ENCODE measurements at regions not wholly inside any gene's neighbourhood (a gene's known extent, or its start where the extent isn't known, plus 50 kb on each side); places are given as distances from the start of the nearest gene placed in this dataset.

- H3K27ac ChIP-seq (ENCODE audit: extremely low read length, insufficient read depth, low read length) = no peak overlapping the region
- no peaks in the 10 kb centered on the region for H3K36me3 ChIP-seq (replicated peaks in 1 of 2; ENCODE audit: control insufficient read depth in 1 of 2, insufficient read depth in 2 of 2, low read length in 2 of 2)
- TF ChIP-seq SOX5 (CRISPR knock-in tag; IDR thresholded peaks at IDR 0.05; ENCODE audit: borderline replicate concordance) (no peak), ZFP36L1 (CRISPR knock-in tag; IDR thresholded peaks at IDR 0.05) (no peak), HOXA3 (CRISPR knock-in tag; IDR thresholded peaks at IDR 0.05) (no peak), BORCS8-MEF2B (CRISPR knock-in tag; IDR thresholded peaks at IDR 0.05) (no peak), SP1 (IDR thresholded peaks at IDR 0.05) (no peak), SP1 (CRISPR knock-in tag; IDR thresholded peaks at IDR 0.05) (no peak), ZKSCAN5 (CRISPR knock-in tag; IDR thresholded peaks at IDR 0.05) (no peak), EHMT2 (IDR thresholded peaks at IDR 0.05; ENCODE audit: borderline replicate concordance, low read depth, low read length) (no peak), ZSCAN31 (CRISPR knock-in tag; IDR thresholded peaks at IDR 0.05; ENCODE audit: low read depth) (no peak), GMEB1 (CRISPR knock-in tag; IDR thresholded peaks at IDR 0.05; ENCODE audit: borderline replicate concordance) (no peak), ZNF432 (CRISPR knock-in tag; IDR thresholded peaks at IDR 0.05; ENCODE audit: borderline replicate concordance) (no peak), JUNB (CRISPR knock-in tag; IDR thresholded peaks at IDR 0.05; ENCODE audit: borderline replicate concordance) (no peak), ZNF83 (CRISPR knock-in tag; IDR thresholded peaks at IDR 0.05; ENCODE audit: borderline replicate concordance) (no peak), HOXA5 (CRISPR knock-in tag; IDR thresholded peaks at IDR 0.05) (no peak), HCFC1 (IDR thresholded peaks at IDR 0.05; ENCODE audit: low read depth, low read length) (no peak)
- 19% methylated on average over 2 of the region's 2 CpGs for WGBS (ENCODE audit: low lambda C conversion rate)
- POLR2A ChIA-PET = no interaction called here
- FAIRE-seq = no peak
- no peaks in the 10 kb centered on the region for H3K27me3 ChIP-seq (ENCODE audit: control insufficient read depth in 1 of 2, insufficient read depth in 2 of 2, low read length in 2 of 2)
- no peaks in the 10 kb centered on the region for H3K9me3 ChIP-seq (ENCODE audit: low read length)
- H3K9ac ChIP-seq (ENCODE audit: insufficient read depth, low read depth, low read length) = no peak overlapping the region
- CTCF ChIA-PET (ENCODE audit: low intra/inter-chr PET ratio, low total read pairs) = no interaction called here
- H3K4me1 ChIP-seq (ENCODE audit: insufficient read depth, low read length) = peaks cover 6% of the 10 kb centered on the region; the same call in 1 of the 2 replicates
- DNase-seq (ENCODE audit: low spot score) = no peak
- intact Hi-C loops (cut with micrococcal nuclease; ENCODE audit: unreplicated experiment) (no loop called here), in situ Hi-C loops (cut with HindIII; ENCODE audit: extremely low pct_ligation_motif_present, low pct_unique_long_range_greater_than_20kb) (no loop called here)
- BruUV-seq (replicated peaks) = no TSS peak
- no peaks in the 10 kb centered on the region for H4K20me1 ChIP-seq (ENCODE audit: insufficient read depth, low read length)
- ATAC-seq = no peak
- H2AFZ ChIP-seq (ENCODE audit: low read length) = no peak overlapping the region
- H3K4me3 ChIP-seq (replicated peaks in 1 of 3; ENCODE audit: insufficient read depth in 1 of 3, low read depth in 2 of 3, low read length in 3 of 3) = no peak overlapping the region
- H3K4me2 ChIP-seq (ENCODE audit: low read depth, low read length) = no peak overlapping the region
- no peaks in the 10 kb centered on the region for H3K79me2 ChIP-seq (ENCODE audit: insufficient read depth, low read length)
Observed at GRCh38 chr15:96028620-96029019, 301.9 kb upstream of the NR2F2 start.
